ENCODE measurements at regions not wholly inside any gene's neighbourhood (a gene's known extent, or its start where the extent isn't known, plus 50 kb on each side); places are given as distances from the start of the nearest gene placed in this dataset.

DNA sequence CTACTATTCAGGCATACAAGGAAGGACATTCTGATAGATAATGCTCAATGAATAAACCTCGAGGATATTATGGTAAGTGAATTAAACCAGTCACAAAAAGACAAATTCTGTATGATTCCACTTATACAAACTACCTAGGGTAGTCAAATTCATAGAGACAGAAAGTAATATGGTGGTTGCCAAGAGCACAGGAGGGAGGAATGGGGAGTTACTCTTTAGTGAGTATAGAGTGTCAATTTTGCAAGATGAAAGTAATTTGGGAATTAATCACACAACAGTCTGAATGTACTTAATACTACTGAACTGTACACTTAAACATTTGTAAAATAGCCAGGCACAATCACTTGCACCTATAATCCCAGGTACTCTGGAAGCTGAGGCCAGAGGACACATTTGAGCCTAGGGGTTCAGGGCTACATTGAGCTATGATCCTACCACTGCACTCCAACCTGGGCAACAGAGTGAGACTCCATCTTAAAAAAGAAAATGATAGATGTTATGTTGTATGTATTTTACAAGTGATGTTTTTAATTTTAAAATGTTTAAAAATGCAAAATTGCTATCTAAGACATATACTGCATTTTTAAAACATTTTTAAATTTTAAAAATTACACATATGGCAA lies 91.0 kb downstream of the NPAP1 start:
- TF ChIP-seq POLR2AphosphoS5 (IDR thresholded peaks at IDR 0.05; ENCODE audit: low read depth, low read length) (no peak), POU2F2 (IDR thresholded peaks at IDR 0.05; ENCODE audit: low read depth, low read length) (no peak)
